Lower leg skin (tissue), 3 donors: ENCODE measurements at regions not wholly inside any gene's neighbourhood (a gene's known extent, or its start where the extent isn't known, plus 50 kb on each side); places are given as distances from the start of the nearest gene placed in this dataset.

Source experiments
- CTCF ChIP-seq, 3 donors: fragments of 450-650 bp; IDR thresholded peaks; one replicate each; pipeline ENCODE4 v1.5.1; 2016; ENCODE audit warnings: antibody characterized with exemption in 3 of 3, mild to moderate bottlenecking in 3 of 3, moderate library complexity in 2 of 3
- POLR2A ChIP-seq, 2 donors: fragments of 450-650 bp; IDR thresholded peaks; one replicate each; pipeline ENCODE4 v1.6.1; 2016 to 2017; ENCODE audit warnings: antibody characterized with exemption in 2 of 2, mild to moderate bottlenecking in 1 of 2, moderate library complexity in 1 of 2

- TF ChIP-seq CTCF (IDR thresholded peaks at IDR 0.05) (no peak), POLR2A (IDR thresholded peaks at IDR 0.05) (no peak)
Observed at GRCh38 chr5:117982691-117983090, 1005.7 kb downstream of the DTWD2 start.
